ENCODE measurements at regions not wholly inside any gene's neighbourhood (a gene's known extent, or its start where the extent isn't known, plus 50 kb on each side); places are given as distances from the start of the nearest gene placed in this dataset.

DNA sequence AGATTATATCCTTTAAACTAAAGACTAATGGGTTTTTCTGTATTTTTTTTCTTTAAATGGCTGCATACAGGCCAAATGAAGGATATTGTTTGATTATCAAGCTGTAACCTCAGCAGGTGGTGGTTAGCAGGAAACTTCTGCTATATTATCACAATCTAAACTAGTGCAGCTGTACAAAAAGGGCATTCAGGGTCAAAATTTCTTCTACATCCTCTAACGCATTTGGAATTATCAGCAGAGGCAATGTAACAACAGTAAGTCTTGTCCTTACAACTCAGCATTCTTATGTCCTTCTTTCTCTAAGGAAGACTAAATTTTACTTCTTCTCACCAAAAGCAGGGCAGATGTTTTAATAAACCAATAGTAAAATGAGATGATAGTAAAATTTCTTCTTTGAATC, 135.8 kb upstream of the FN1 start:
- Histone ChIP-seq H3K9ac (ENCODE audit: insufficient read depth in 1 of 2, low read depth in 2 of 2, low read length in 2 of 2) (no peak overlapping the region), H3K27me3 (ENCODE audit: control insufficient read depth in 2 of 2, insufficient read depth in 2 of 2, low read length in 2 of 2) (no peaks in the 10 kb centered on the region), H3K4me3 (no peak overlapping the region), H3K9me1 (ENCODE audit: control insufficient read depth, insufficient read depth, low read length) (no peaks in the 10 kb centered on the region), H3K4me2 (ENCODE audit: insufficient read depth, low read length) (no peak overlapping the region), H3K4me1 (replicated peaks in 1 of 2; ENCODE audit: control insufficient read depth in 2 of 2, insufficient read depth in 2 of 2, low read length in 2 of 2) (peaks cover 0 to 7% of the 10 kb centered on the region in 2 experiments; a peak in 2 of 5 replicates), H4K20me1 (replicated peaks; ENCODE audit: control insufficient read depth, insufficient read depth, low read length) (no peaks in the 10 kb centered on the region), H2AFZ (ENCODE audit: low read depth, low read length) (no peak overlapping the region), H3K79me2 (ENCODE audit: control insufficient read depth, insufficient read depth, low read length) (no peaks in the 10 kb centered on the region), H3K36me3 (ENCODE audit: control insufficient read depth, insufficient read depth, low read length) (no peaks in the 10 kb centered on the region), H3K9me3 (replicated peaks; ENCODE audit: control insufficient read depth, insufficient read depth, low read depth, low read length) (no peaks in the 10 kb centered on the region), H3K27ac (ENCODE audit: extremely low read depth, low read depth, low read length) (no peak overlapping the region)
- DNase-seq (ENCODE audit: extremely low read depth in 1 of 4, low spot score in 3 of 4) (peak in 2 of 4 experiments; percentile 43 to 58), ATAC-seq (peak; percentile 75), FAIRE-seq (peak; percentile 71)
- in situ Hi-C loops (cut with MboI) (no loop called here), intact Hi-C loops (cut with micrococcal nuclease) (no loop called here)
- BruUV-seq (replicated peaks), result no TSS peak
- WGBS (ENCODE audit: insufficient coverage, low coverage, missing lambda C conversion rate), result 0% methylated on average over 1 of the region's 1 CpG
- POLR2A ChIA-PET, result interaction anchor here (1.6 kb wide), 1 partner anchor 24 kb away, joined by 4 read pairs; no protein-coding TSS in a partner anchor
- CTCF ChIA-PET (ENCODE audit: low intra/inter-chr PET ratio), result no interaction called here
- TF ChIP-seq, protein P1, sequence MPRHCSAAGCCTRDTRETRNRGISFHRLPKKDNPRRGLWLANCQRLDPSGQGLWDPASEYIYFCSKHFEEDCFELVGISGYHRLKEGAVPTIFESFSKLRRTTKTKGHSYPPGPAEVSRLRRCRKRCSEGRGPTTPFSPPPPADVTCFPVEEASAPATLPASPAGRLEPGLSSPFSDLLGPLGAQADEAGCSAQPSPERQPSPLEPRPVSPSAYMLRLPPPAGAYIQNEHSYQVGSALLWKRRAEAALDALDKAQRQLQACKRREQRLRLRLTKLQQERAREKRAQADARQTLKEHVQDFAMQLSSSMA (CRISPR knock-in tag; IDR thresholded peaks at IDR 0.05), result no peak
- TF ChIP-seq FUS (optimal IDR thresholded peaks at IDR 0.05; ENCODE audit: low read depth, low read length) (no peak), MTA2 (IDR thresholded peaks at IDR 0.05; ENCODE audit: low read depth) (peak; percentile 83), KDM1A (IDR thresholded peaks at IDR 0.05) (peak; percentile 90 to 92), ZEB2 (IDR thresholded peaks at IDR 0.05) (peak; percentile 34; the same call in 1 of the 2 replicates), SRF (CRISPR knock-in tag; IDR thresholded peaks at IDR 0.05) (no peak), C11orf30 (IDR thresholded peaks at IDR 0.05; ENCODE audit: low read depth) (peak; percentile 52; the same call in 1 of the 2 replicates), CXXC5 (CRISPR knock-in tag; IDR thresholded peaks at IDR 0.05) (peak; percentile 54), HDAC3 (IDR thresholded peaks at IDR 0.05; ENCODE audit: borderline replicate concordance, partially characterized antibody) (peak; percentile 74), RCOR1 (IDR thresholded peaks at IDR 0.05; ENCODE audit: borderline replicate concordance in 1 of 2, low read depth in 2 of 2, low read length in 2 of 2) (peak in 1 of 2 experiments; percentile 87; a peak in 2 of 4 replicates), ARID1B (IDR thresholded peaks at IDR 0.05) (peak; percentile 94), RAD21 (CRISPR knock-in tag; conservative IDR thresholded peaks at IDR 0.05 in 1 of 2, IDR thresholded peaks at IDR 0.05 in 1 of 2) (0 out of 4 replicates have a peak, but pooled peaks of 1 of the 2 experiments have one; percentile 8)
- TF ChIP-seq, protein P2, sequence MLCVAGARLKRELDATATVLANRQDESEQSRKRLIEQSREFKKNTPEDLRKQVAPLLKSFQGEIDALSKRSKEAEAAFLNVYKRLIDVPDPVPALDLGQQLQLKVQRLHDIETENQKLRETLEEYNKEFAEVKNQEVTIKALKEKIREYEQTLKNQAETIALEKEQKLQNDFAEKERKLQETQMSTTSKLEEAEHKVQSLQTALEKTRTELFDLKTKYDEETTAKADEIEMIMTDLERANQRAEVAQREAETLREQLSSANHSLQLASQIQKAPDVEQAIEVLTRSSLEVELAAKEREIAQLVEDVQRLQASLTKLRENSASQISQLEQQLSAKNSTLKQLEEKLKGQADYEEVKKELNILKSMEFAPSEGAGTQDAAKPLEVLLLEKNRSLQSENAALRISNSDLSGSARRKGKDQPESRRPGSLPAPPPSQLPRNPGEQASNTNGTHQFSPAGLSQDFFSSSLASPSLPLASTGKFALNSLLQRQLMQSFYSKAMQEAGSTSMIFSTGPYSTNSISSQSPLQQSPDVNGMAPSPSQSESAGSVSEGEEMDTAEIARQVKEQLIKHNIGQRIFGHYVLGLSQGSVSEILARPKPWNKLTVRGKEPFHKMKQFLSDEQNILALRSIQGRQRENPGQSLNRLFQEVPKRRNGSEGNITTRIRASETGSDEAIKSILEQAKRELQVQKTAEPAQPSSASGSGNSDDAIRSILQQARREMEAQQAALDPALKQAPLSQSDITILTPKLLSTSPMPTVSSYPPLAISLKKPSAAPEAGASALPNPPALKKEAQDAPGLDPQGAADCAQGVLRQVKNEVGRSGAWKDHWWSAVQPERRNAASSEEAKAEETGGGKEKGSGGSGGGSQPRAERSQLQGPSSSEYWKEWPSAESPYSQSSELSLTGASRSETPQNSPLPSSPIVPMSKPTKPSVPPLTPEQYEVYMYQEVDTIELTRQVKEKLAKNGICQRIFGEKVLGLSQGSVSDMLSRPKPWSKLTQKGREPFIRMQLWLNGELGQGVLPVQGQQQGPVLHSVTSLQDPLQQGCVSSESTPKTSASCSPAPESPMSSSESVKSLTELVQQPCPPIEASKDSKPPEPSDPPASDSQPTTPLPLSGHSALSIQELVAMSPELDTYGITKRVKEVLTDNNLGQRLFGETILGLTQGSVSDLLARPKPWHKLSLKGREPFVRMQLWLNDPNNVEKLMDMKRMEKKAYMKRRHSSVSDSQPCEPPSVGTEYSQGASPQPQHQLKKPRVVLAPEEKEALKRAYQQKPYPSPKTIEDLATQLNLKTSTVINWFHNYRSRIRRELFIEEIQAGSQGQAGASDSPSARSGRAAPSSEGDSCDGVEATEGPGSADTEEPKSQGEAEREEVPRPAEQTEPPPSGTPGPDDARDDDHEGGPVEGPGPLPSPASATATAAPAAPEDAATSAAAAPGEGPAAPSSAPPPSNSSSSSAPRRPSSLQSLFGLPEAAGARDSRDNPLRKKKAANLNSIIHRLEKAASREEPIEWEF (CRISPR knock-in tag; IDR thresholded peaks at IDR 0.05), result no peak
- TF ChIP-seq, protein P3, sequence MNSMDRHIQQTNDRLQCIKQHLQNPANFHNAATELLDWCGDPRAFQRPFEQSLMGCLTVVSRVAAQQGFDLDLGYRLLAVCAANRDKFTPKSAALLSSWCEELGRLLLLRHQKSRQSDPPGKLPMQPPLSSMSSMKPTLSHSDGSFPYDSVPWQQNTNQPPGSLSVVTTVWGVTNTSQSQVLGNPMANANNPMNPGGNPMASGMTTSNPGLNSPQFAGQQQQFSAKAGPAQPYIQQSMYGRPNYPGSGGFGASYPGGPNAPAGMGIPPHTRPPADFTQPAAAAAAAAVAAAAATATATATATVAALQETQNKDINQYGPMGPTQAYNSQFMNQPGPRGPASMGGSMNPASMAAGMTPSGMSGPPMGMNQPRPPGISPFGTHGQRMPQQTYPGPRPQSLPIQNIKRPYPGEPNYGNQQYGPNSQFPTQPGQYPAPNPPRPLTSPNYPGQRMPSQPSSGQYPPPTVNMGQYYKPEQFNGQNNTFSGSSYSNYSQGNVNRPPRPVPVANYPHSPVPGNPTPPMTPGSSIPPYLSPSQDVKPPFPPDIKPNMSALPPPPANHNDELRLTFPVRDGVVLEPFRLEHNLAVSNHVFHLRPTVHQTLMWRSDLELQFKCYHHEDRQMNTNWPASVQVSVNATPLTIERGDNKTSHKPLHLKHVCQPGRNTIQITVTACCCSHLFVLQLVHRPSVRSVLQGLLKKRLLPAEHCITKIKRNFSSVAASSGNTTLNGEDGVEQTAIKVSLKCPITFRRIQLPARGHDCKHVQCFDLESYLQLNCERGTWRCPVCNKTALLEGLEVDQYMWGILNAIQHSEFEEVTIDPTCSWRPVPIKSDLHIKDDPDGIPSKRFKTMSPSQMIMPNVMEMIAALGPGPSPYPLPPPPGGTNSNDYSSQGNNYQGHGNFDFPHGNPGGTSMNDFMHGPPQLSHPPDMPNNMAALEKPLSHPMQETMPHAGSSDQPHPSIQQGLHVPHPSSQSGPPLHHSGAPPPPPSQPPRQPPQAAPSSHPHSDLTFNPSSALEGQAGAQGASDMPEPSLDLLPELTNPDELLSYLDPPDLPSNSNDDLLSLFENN (IDR thresholded peaks at IDR 0.05; ENCODE audit: low read depth in 2 of 2, low read length in 2 of 2), result peak in 1 of 2 experiments; percentile 77; a peak in 2 of 4 replicates
